Right hindlimb (tissue), 1 donor: ENCODE measurements at regions not wholly inside any gene's neighbourhood (a gene's known extent, or its start where the extent isn't known, plus 50 kb on each side); places are given as distances from the start of the nearest gene placed in this dataset.
"Not testable (repeated sequence)": the region's sequence is repeated elsewhere in the genome, so short reads cannot be mapped to it uniquely, and the experiment has no call there.

Experiments used
- DNase-seq: peaks from one replicate; pipeline ENCODE4 v3.0.0-alpha.2; 2018

DNA sequence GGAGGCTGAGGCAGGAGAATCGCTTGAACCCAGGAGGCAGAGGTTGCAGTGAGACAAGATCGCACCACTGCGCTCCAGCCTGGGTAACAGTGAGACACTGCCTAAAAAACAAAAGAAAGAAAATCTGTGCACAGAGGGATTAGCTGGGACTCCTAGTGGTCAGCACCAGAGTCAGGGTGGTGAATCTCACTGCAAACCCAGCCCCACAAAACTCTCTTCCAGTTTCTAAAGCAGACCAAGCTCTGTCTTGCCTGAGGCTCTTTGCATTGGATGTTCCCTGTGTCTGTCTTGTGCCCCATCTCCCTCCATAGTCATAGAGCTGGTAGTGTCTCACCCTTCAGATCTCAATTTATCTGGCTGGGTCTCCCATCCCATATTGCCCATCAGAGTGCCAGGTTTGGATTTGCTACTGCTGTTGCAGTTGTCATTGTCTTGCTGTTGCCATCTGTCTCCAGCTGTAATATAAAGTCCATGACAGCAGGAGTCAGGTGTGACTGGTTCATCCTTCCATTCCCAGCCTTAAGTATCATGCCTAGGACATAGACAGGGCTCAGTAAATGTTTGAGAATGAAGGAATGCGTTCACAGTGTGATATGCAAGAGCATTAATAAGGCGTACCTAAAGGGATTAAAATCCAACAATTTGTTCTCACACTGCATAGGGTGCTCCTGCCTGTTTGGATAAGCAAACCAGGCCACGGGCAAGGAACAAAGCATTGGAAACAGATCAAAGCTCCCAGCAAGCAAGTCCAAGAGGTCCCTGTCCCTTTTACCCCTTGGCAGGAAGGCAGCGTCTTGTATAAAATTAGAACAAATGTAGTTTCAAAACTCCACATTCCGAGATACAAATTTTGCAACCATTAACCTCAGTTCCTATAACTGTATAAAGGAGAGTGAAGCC lies 614.6 kb upstream of the CDH5 start:
- DNase-seq, result no peak

GRCh38 chr16:65749506-65749905 lies 617.0 kb upstream of the CDH5 start:
- DNase-seq, result no peak

GRCh38 chr16:65746941-65747340 lies 619.5 kb upstream of the CDH5 start:
- no peak for DNase-seq

DNA sequence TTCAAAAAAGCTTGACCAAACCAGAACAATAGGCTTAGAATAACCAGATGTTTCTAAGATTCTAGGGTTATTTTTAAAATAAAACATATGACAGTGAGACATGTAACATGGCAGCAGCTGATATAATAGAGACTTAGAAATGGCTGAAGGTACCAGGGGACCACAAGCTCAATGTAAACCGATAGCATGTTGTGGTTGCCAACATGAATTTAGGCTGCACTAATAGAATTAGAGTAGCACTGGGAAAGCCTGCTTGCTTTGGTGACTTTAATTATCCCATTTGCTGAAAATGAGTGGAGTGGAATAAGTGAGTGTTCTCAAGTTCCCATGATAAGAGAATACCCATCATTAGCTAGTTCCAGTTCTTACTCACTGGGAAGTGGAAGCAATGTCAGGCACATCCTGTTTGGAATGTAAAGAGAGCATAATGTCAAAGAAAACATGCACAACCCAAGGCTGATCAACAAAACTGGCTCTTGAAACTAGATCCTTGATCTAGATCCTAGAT lies 621.2 kb upstream of the CDH5 start:
- DNase-seq, result no peak

GRCh38 chr16:65744401-65744800 lies 622.1 kb upstream of the CDH5 start:
- no peak for DNase-seq

DNA sequence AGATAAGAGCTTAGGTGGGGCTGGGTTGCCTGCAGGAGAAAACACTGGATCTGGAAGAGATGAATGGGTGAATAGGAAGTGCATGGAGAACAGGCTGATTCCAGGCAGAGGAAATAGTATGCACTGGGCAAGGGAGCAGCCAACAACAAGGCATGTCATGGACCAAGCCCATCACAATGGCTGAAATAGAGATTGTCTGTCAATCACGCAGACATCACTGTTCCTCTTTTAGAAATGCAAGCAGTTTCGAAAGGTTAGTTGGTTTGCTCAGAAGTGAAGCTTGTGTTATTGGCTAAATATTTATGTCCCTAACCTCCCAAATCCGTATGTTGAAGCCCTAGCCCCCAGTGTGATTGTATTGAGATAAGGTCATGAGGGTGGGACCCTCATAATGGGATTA lies 621.7 kb upstream of the CDH11 start:
- no peak for DNase-seq

GRCh38 chr16:65740711-65741110 lies 618.8 kb upstream of the CDH11 start:
- no peak for DNase-seq

GRCh38 chr16:65739518-65739917 lies 617.7 kb upstream of the CDH11 start:
- no peak for DNase-seq

DNA sequence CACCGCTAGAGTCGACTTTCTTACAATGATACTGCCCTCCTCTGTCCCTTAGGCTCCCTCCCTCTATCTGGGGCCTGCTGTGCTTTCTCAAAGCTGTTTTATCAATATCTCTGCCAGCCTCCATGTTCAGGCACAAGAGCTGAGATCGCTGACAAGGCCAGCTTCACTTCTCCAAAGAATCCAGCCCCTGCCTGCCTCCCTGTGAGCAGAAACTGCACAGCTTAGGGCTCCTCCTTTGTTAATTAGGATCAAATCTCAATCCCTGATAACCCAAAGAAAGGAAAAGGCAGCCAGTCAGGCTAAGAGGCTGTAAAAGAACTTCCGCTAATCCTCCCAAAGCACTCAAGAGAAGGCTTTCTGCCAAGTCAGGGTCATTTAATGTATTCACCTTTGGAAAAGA lies 616.0 kb upstream of the CDH11 start:
- no peak for DNase-seq

GRCh38 chr16:65735615-65736014 lies 613.8 kb upstream of the CDH11 start:
- not testable (repeated sequence) for DNase-seq

DNA sequence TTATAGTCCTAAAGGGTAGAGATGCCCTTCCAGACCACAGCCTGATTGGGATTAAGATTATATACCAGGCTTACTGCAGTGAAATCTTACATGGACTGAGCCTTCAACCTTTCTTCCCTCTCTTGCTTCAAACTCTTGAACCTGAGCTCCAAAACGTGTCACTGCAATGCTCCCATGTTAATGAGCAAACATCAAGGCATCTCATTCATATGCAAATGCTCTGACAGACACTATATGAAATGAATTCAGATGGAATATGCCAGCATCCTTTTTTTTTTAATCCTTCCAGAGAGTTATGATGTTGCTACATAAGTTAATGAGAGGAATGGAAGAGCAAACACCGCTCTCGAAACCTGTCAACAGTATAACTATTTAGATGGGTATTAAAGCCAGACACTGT lies 611.9 kb upstream of the CDH11 start:
- no peak for DNase-seq

GRCh38 chr16:65731833-65732232 lies 610.0 kb upstream of the CDH11 start:
- DNase-seq, result no peak

- DNase-seq, result no peak
Observed at GRCh38 chr16:65728652-65729051, 606.8 kb upstream of the CDH11 start.

- DNase-seq, result peak; percentile 40
Observed at GRCh38 chr16:65728167-65728566, 606.3 kb upstream of the CDH11 start.

DNA sequence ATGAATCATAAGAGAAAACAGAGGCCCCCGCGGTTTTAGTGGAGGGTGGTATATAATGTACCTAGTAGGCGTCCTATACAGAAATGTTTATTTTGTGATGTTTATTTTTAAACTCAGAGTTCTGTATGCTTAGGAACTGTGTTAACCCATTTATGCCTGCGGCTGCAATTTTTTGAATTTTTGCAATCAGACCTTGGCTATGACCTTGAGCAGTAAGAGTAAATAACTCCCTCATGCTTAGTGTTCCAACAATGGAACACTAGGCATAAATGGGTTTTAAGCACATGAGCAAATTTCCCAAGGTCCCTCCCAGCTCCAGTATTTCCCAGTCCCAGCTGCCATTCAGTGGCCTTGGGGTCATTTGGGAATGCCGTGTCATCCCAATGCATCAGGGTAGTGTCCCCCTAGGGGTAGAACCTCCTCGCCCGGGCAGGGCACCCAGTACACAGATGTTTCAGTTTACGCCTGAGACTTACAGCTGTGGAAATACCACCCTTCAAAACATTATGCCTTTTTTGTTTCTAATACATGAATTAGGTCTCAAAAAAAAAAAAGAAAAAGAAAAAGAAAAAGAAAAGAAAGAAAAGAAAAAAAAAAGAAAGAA lies 605.8 kb upstream of the CDH11 start:
- DNase-seq, result no peak

GRCh38 chr16:65725156-65725845 lies 603.4 kb upstream of the CDH11 start:
- DNase-seq, result no peak

- no peak for DNase-seq
Observed at GRCh38 chr16:65722429-65722828, 600.6 kb upstream of the CDH11 start.

GRCh38 chr16:65717846-65718245 lies 596.0 kb upstream of the CDH11 start:
- no peak for DNase-seq

DNA sequence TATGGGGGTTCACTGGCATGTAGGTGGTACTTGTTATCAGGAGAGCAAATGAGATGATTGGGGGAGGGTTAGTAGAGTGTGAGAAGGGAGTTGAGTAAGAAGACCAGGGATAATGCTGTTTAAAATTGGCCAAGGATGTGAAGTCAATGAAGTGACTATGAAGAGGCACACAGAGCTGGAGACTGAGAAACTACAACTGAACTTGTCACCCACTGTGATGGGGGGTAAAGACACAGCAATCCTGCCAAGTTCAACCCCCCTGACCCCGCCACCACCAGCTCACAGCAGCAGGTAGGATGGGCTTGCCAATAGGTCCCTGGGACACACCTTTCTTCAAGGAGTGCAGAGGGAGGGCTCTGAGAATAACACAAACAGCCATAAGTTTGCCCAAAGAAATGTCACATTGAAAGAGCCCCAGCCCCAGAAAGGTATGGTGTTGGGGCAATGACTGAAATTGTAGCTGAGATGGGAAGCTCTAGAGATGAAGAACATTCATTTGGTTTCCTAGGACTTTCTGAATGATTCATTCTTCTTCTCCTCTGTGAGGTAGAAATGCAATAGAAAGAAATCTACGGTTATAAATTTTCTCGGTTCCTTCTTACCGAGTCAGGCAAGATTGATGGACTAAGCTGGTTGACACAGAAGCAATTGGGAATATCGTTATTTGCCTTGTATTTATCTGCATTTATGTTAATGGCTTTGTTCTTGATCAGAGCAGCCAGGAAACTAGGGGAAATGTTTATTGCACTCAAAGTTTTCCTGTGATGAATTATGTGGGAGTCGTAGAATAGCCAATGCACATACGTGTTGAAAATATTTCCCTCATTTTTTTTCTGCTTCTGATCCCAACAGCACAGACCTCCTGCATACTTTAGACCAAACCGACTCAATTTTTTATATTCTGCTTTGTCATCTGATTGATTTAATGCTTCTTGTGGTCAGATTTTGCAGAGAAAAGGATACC lies 595.2 kb upstream of the CDH11 start:
- no peak for DNase-seq

DNA sequence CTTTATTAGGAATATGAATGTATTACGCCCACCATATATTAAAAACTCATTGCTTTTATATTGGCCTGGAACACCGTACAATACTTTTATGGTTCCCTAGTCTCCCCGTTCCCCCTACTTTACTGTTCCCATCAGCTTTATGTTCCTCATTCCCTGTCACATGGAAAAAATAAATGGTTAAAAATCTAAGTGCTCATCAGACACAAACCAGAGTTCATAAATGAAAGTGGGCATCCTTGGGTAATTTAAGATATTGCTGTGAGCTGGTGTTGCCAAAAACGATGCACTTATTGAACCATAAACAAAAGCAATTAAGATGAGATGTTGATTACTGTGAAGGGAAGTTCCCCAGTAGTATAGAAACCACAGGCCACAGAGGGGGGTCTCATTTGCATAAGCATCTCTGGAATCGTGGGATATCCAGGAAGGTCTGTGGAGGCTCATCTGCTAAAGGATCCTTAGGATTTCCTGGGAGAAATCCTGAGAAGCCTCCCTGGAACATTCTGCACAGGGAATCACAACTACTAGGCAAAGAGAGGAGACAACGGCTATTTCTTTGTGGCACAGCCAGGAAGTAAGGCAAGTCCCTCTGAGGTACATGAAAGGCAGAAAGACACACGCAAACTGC lies 591.4 kb upstream of the CDH11 start:
- no peak for DNase-seq

DNA sequence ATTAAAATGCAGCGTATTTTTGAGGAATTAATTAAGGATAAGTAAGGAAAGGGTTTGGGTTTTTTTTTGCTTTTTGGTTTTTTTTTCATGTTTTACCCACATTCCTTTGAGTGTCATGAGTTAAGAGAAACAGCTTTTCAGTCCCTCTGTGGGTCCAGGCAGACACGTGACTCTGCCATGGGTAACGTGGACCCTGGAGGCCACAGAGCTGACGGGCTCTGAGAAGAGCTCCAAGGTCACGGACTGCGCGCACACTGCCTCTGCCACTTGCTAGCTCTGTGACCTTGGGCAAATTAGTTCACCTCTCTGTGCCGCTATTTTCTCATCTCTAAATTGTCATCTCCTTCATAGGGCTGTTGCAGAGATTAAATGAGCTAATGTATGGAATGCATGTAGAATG lies 588.2 kb upstream of the CDH11 start:
- no peak for DNase-seq

- DNase-seq, result no peak
Observed at GRCh38 chr16:65704866-65705265, 583.0 kb upstream of the CDH11 start.
